IMR-90 (cell line): ENCODE measurements at regions not wholly inside any gene's neighbourhood (a gene's known extent, or its start where the extent isn't known, plus 50 kb on each side); places are given as distances from the start of the nearest gene placed in this dataset.

Source experiments
- ATAC-seq: fragments of 200-7000 bp; cut with Tn5 transposase; 2 replicates; pipeline ENCODE4 v1.9.1; 2020; ENCODE audit warnings: low read depth, mild to moderate bottlenecking, moderate library complexity
- BruUV-seq: library from RNA; stranded (reverse); fragments of 400-500 nt; replicated peaks from 2 replicates; lab custom pipeline; 2021; lab: Mats Ljungman, UMichigan
- CTCF ChIA-PET: fragments of 300-600 bp; formaldehyde crosslinking; extraction: SDS; loops from one replicate; lab custom pipeline; 2021; ENCODE audit warnings: antibody characterized with exemption; lab: Yijun Ruan, JAX
- POLR2A ChIA-PET: fragments of 300-600 bp; sonication (Branson Sonifier 250); formaldehyde crosslinking; loops from one replicate; lab custom pipeline; 2022; ENCODE audit warnings: antibody characterized with exemption; ENCODE audit not compliant: unreplicated experiment; lab: Charles Lee
- DNase-seq: peaks from one replicate; pipeline ENCODE4 v3.0.0; 2013
- H2AFZ ChIP-seq: replicated peaks from 2 replicates; pipeline ENCODE3; 2013; ENCODE audit warnings: low read length, mild to moderate bottlenecking; ENCODE audit not compliant: poor library complexity
- H2AK5ac ChIP-seq: 2 replicates; pipeline ENCODE4 v1.6.1; 2013; ENCODE audit warnings: low read depth, low read length, inconsistent platforms
- H2AK9ac ChIP-seq: replicated peaks from 2 replicates; pipeline ENCODE3; 2013; ENCODE audit warnings: mild to moderate bottlenecking, low read depth, low read length, moderate library complexity; ENCODE audit not compliant: poor library complexity
- H2BK120ac ChIP-seq: 2 replicates; pipeline ENCODE4 v1.6.1; 2013; ENCODE audit warnings: low read depth, low read length, inconsistent platforms
- H2BK15ac ChIP-seq: 3 replicates; pipeline ENCODE4 v1.6.1; 2013; ENCODE audit warnings: low read depth, low read length, inconsistent platforms
- H2BK20ac ChIP-seq: 2 replicates; pipeline ENCODE4 v1.6.1; 2013; ENCODE audit warnings: low read depth, mild to moderate bottlenecking, inconsistent platforms, low read length, moderate library complexity
- H2BK5ac ChIP-seq: 2 replicates; pipeline ENCODE4 v1.6.1; 2013; ENCODE audit warnings: mild to moderate bottlenecking, low read depth, low read length, inconsistent platforms; ENCODE audit not compliant: poor library complexity, severe bottlenecking
- H3K14ac ChIP-seq: replicated peaks from 2 replicates; pipeline ENCODE4 v1.6.1; 2013; ENCODE audit warnings: low read depth, low read length, inconsistent platforms
- H3K18ac ChIP-seq: 2 replicates; pipeline ENCODE4 v1.6.1; 2013; ENCODE audit warnings: low read depth, low read length, control low read depth
- H3K23ac ChIP-seq: 2 replicates; pipeline ENCODE4 v1.6.1; 2013; ENCODE audit warnings: low read depth, low read length, inconsistent platforms
- H3K27ac ChIP-seq: 2 replicates; pipeline ENCODE4 v1.5.1; 2013; ENCODE audit warnings: mild to moderate bottlenecking, control low read depth, low read length; ENCODE audit not compliant: insufficient read depth
- H3K27me3 ChIP-seq: 2 replicates; pipeline ENCODE4 v1.6.1; 2013; ENCODE audit warnings: low read length; ENCODE audit not compliant: control insufficient read depth, insufficient read depth
- H3K36me3 ChIP-seq: 2 replicates; pipeline ENCODE4 v1.6.1; 2013; ENCODE audit warnings: low read length, mixed read lengths; ENCODE audit not compliant: control insufficient read depth, insufficient read depth
- H3K4ac ChIP-seq: 2 replicates; pipeline ENCODE4 v1.6.1; 2013; ENCODE audit warnings: low read depth, low read length, inconsistent platforms
- H3K4me1 ChIP-seq: 2 replicates; pipeline ENCODE4 v1.6.1; 2013; ENCODE audit warnings: low read length, mixed read lengths; ENCODE audit not compliant: control insufficient read depth, insufficient read depth
- H3K4me2 ChIP-seq: 2 replicates; pipeline ENCODE4 v1.6.1; 2013; ENCODE audit warnings: low read depth, mild to moderate bottlenecking, control low read depth, low read length, moderate library complexity
- H3K4me3 ChIP-seq: 2 replicates; pipeline ENCODE4 v1.5.1; 2013; ENCODE audit warnings: low read depth, mild to moderate bottlenecking, control low read depth, low read length, moderate library complexity; ENCODE audit not compliant: insufficient read depth
- H3K56ac ChIP-seq: 2 replicates; pipeline ENCODE4 v1.6.1; 2013; ENCODE audit warnings: low read length, inconsistent platforms; ENCODE audit not compliant: insufficient read depth; ENCODE audit errors: extremely low read depth
- H3K79me1 ChIP-seq, 2 experiments: 2 replicates each; pipeline ENCODE4 v1.6.1; 2013; ENCODE audit warnings: low read length in 2 of 2, inconsistent platforms in 1 of 2, low read depth in 1 of 2
- H3K9ac ChIP-seq: 2 replicates; pipeline ENCODE4 v1.6.1; 2013; ENCODE audit warnings: low read depth, low read length, control low read depth
- H3K9me1 ChIP-seq: 2 replicates; pipeline ENCODE4 v1.6.1; 2013; ENCODE audit warnings: low read length, inconsistent platforms; ENCODE audit not compliant: insufficient read depth
- H3K9me3 ChIP-seq: 2 replicates; pipeline ENCODE4 v1.6.1; 2013; ENCODE audit warnings: low read length; ENCODE audit not compliant: control insufficient read depth, insufficient read depth
- H4K20me1 ChIP-seq: 2 replicates; pipeline ENCODE4 v1.6.1; 2013; ENCODE audit warnings: low read length, inconsistent platforms; ENCODE audit not compliant: insufficient read depth
- H4K5ac ChIP-seq: 2 replicates; pipeline ENCODE4 v1.6.1; 2013; ENCODE audit warnings: mild to moderate bottlenecking, low read depth, low read length, control low read depth
- H4K8ac ChIP-seq, 2 experiments: 2 replicates each; pipeline ENCODE4 v1.6.1; 2013; ENCODE audit warnings: low read depth in 2 of 2, low read length in 2 of 2, control low read depth in 1 of 2, inconsistent platforms in 1 of 2
- H4K91ac ChIP-seq: 2 replicates; pipeline ENCODE4 v1.6.1; 2013; ENCODE audit warnings: low read depth, low read length, inconsistent platforms; ENCODE audit not compliant: insufficient read depth
- BHLHE40 ChIP-seq: fragments of 150-350 bp; IDR thresholded peaks from 2 replicates; pipeline ENCODE4 v1.6.1; 2016; ENCODE audit warnings: mild to moderate bottlenecking, low read depth, low read length
- CHD1 ChIP-seq: IDR thresholded peaks from 2 replicates; pipeline ENCODE4 v1.6.1; 2012; ENCODE audit warnings: low read depth, low read length, improper control_type of control experiment
- MXI1 ChIP-seq: IDR thresholded peaks from 2 replicates; pipeline ENCODE4 v1.6.1; 2012; ENCODE audit warnings: low read depth, mild to moderate bottlenecking, low read length, moderate library complexity, borderline replicate concordance
- POLR2A ChIP-seq: IDR thresholded peaks from 2 replicates; pipeline ENCODE4 v1.6.1; 2012; ENCODE audit warnings: mild to moderate bottlenecking, low read depth, low read length
- RAD21 ChIP-seq: IDR thresholded peaks from 2 replicates; pipeline ENCODE4 v1.6.1; 2012; ENCODE audit warnings: low read length, improper control_type of control experiment
- RCOR1 ChIP-seq: IDR thresholded peaks from 2 replicates; pipeline ENCODE4 v1.6.1; 2012; ENCODE audit warnings: mild to moderate bottlenecking, low read length, improper control_type of control experiment; ENCODE audit not compliant: insufficient replicate concordance
- RFX5 ChIP-seq: IDR thresholded peaks from 2 replicates; pipeline ENCODE4 v1.8.0; 2012; ENCODE audit warnings: low read depth, mild to moderate bottlenecking, low read length, moderate library complexity
- WGBS, 2 experiments: methylation state at CpG; one replicate each; pipeline versions ENCODE4 v1.1.5 to v1.1.7; 2013; ENCODE audit warnings: missing lambda C conversion rate in 2 of 2; ENCODE audit not compliant: insufficient read length in 1 of 2; ENCODE audit errors: extremely low coverage in 2 of 2; 5-methylcytosine and 5-hydroxymethylcytosine counted together
- dilution Hi-C: fragments of 300-500 bp; cut with HindIII; formaldehyde crosslinking; loops from one replicate; pipeline ENCODE4 v1.14.3; 2018; ENCODE audit warnings: low sequenced_read_pairs; ENCODE audit not compliant: unreplicated experiment
- in situ Hi-C: fragments of 300-500 bp; cut with MboI; formaldehyde crosslinking; loops from 3 replicates; pipeline ENCODE4 v1.14.3; 2019; ENCODE audit warnings: low sequenced_read_pairs, inconsistent platforms, mixed read lengths
- intact Hi-C: fragments of 100-400 bp; cut with micrococcal nuclease; formaldehyde crosslinking; loops from 2 replicates; pipeline ENCODE4 v1.10.0; 2022
- TF ChIP-seq, protein P1 (sequence below): conservative IDR thresholded peaks from 2 replicates; pipeline ENCODE4 v1.5.1; 2012; ENCODE audit warnings: mild to moderate bottlenecking, low read depth, low read length, improper control_type of control experiment

DNA sequence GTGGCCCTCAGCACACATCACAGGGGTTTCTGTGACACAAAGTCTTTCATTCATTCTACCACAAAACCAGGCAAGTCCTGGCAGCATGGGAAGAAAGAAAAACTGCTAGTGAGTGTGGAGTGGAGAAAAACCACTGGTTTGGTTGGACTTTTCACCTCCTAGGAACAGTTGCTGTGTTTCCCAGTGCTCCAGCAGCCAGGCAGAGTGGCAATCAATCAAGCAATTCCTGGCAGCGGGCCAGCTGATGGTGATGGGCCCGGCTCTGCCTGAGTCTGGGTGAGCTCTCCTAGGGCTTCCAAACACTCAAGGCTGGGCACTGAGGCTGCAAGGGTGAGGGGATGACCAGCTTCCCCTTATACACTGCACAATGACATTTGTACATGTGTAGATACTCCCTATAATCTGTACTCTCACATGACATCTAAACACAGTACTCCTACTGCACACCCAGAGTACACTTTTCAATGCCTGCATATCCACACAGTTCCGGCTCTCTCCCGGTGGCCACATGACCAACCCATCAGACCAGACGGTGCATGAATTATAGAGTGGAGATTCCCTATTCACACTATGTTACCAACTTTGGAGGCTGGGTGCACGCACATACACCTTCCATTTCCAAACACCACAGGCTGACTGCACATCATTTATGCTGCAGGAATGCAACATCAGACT, 156.6 kb downstream of the UNC5CL start:
- peaks cover 18% of the 10 kb centered on the region for H3K27me3 ChIP-seq
- POLR2A ChIA-PET, result no interaction called here
- ATAC-seq, result no peak

More for the DNA sequence above, 156.6 kb downstream of the UNC5CL start:
- H3K18ac ChIP-seq, result no peak overlapping the region
- no peak overlapping the region for H3K4me3 ChIP-seq
- H3K9me1 ChIP-seq, result no peaks in the 10 kb centered on the region
- H2BK5ac ChIP-seq, result no peak overlapping the region
- H3K4me1 ChIP-seq, result no peaks in the 10 kb centered on the region
- CTCF ChIA-PET, result no interaction called here
- WGBS, 2 experiments, result no CpG with 5 or more reads among the region's 6 CpGs
- no peaks in the 10 kb centered on the region for H3K9me3 ChIP-seq
- DNase-seq, result no peak
- dilution Hi-C loops, result no loop called here
- no peak overlapping the region for H3K4me2 ChIP-seq
- no peak overlapping the region for H2BK20ac ChIP-seq
- intact Hi-C loops, result no loop called here
- TF ChIP-seq RAD21, result no peak
- TF ChIP-seq MXI1, result no peak
- no peak for TF ChIP-seq RFX5
- TF ChIP-seq, protein P1, sequence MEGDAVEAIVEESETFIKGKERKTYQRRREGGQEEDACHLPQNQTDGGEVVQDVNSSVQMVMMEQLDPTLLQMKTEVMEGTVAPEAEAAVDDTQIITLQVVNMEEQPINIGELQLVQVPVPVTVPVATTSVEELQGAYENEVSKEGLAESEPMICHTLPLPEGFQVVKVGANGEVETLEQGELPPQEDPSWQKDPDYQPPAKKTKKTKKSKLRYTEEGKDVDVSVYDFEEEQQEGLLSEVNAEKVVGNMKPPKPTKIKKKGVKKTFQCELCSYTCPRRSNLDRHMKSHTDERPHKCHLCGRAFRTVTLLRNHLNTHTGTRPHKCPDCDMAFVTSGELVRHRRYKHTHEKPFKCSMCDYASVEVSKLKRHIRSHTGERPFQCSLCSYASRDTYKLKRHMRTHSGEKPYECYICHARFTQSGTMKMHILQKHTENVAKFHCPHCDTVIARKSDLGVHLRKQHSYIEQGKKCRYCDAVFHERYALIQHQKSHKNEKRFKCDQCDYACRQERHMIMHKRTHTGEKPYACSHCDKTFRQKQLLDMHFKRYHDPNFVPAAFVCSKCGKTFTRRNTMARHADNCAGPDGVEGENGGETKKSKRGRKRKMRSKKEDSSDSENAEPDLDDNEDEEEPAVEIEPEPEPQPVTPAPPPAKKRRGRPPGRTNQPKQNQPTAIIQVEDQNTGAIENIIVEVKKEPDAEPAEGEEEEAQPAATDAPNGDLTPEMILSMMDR, result no peak
- no peak for TF ChIP-seq POLR2A
- TF ChIP-seq BHLHE40, result no peak
- no peak for TF ChIP-seq CHD1
- no peak for TF ChIP-seq RCOR1
- no peak overlapping the region for H3K9ac ChIP-seq
- no peak overlapping the region for H2AK9ac ChIP-seq
- no peaks in the 10 kb centered on the region for H3K79me1 ChIP-seq
- H4K8ac ChIP-seq, result no peak overlapping the region
- no peak overlapping the region for H3K23ac ChIP-seq
- H3K56ac ChIP-seq, result no peak overlapping the region
- in situ Hi-C loops, result no loop called here
- no peak overlapping the region for H4K91ac ChIP-seq
- H2AK5ac ChIP-seq, result no peak overlapping the region
- no peak overlapping the region for H3K14ac ChIP-seq
- no peak overlapping the region for H4K5ac ChIP-seq
- H2BK15ac ChIP-seq, result no peak overlapping the region
- H4K20me1 ChIP-seq, result no peaks in the 10 kb centered on the region
- no peaks in the 10 kb centered on the region for H3K36me3 ChIP-seq
- no TSS peak for BruUV-seq
- no peak overlapping the region for H2AFZ ChIP-seq
- no peak overlapping the region for H3K27ac ChIP-seq
- no peak overlapping the region for H3K4ac ChIP-seq
- H2BK120ac ChIP-seq, result no peak overlapping the region
